Anterior cingulate cortex (tissue), 58 donors: ENCODE measurements at regions not wholly inside any gene's neighbourhood (a gene's known extent, or its start where the extent isn't known, plus 50 kb on each side); places are given as distances from the start of the nearest gene placed in this dataset.
"Not testable (repeated sequence)": the region's sequence is repeated elsewhere in the genome, so short reads cannot be mapped to it uniquely, and the experiment has no call there.

Experiments
- DNase-seq, 58 donors: peaks; one replicate each; lab custom pipeline; 2025; lab: John Stamatoyannopoulos, UW

GRCh38 chr21:15199414-15200383 lies 134.9 kb upstream of the NRIP1 start:
- DNase-seq = no peak

- DNase-seq = no peak
Observed at GRCh38 chr21:15203740-15204139, 138.9 kb upstream of the NRIP1 start.

GRCh38 chr21:15204140-15204969 lies 139.6 kb upstream of the NRIP1 start:
- DNase-seq = no peak

- no peak for DNase-seq
Observed at GRCh38 chr21:15204970-15205286, 140.1 kb upstream of the NRIP1 start.

GRCh38 chr21:15206514-15206913 lies 141.7 kb upstream of the NRIP1 start:
- DNase-seq = no peak

- no peak for DNase-seq
Observed at GRCh38 chr21:15207231-15207630, 142.4 kb upstream of the NRIP1 start.

- no peak for DNase-seq
Observed at GRCh38 chr21:15207635-15208370, 143.0 kb upstream of the NRIP1 start.

- DNase-seq = no peak
Observed at GRCh38 chr21:15208786-15209185, 144.0 kb upstream of the NRIP1 start.

- no peak for DNase-seq
Observed at GRCh38 chr21:15209224-15209623, 144.4 kb upstream of the NRIP1 start.

GRCh38 chr21:15210235-15210678 lies 145.5 kb upstream of the NRIP1 start:
- DNase-seq = no peak

GRCh38 chr21:15211491-15212133 lies 146.8 kb upstream of the NRIP1 start:
- DNase-seq = no peak

- DNase-seq = no peak
Observed at GRCh38 chr21:15212206-15212605, 147.4 kb upstream of the NRIP1 start.

- not testable (repeated sequence) for DNase-seq
Observed at GRCh38 chr21:15218476-15218875, 153.7 kb upstream of the NRIP1 start.

GRCh38 chr21:15219039-15219438 lies 154.2 kb upstream of the NRIP1 start:
- no peak for DNase-seq

- DNase-seq = no peak
Observed at GRCh38 chr21:15219894-15220293, 155.1 kb upstream of the NRIP1 start.

GRCh38 chr21:15221799-15222386 lies 157.1 kb upstream of the NRIP1 start:
- no peak for DNase-seq

GRCh38 chr21:15222707-15223106 lies 157.9 kb upstream of the NRIP1 start:
- no peak for DNase-seq

GRCh38 chr21:15224346-15225086 lies 159.7 kb upstream of the NRIP1 start:
- DNase-seq = no peak

GRCh38 chr21:15227919-15228318 lies 163.1 kb upstream of the NRIP1 start:
- DNase-seq = no peak
